ENCODE measurements at regions not wholly inside any gene's neighbourhood (a gene's known extent, or its start where the extent isn't known, plus 50 kb on each side); places are given as distances from the start of the nearest gene placed in this dataset.

GRCh38 chr20:17140894-17141293 is 85.9 kb upstream of the PCSK2 start:
- Histone ChIP-seq H3K27ac (no peak overlapping the region), H3K4me3 (no peak overlapping the region)
- DNase-seq (ENCODE audit: low spot score): no peak
- TF ChIP-seq CTCF (IDR thresholded peaks at IDR 0.05): no peak

GRCh38 chr20:17141568-17141967 is 85.3 kb upstream of the PCSK2 start:
- DNase-seq (ENCODE audit: low spot score): no peak

GRCh38 chr20:17142666-17143065 is 84.2 kb upstream of the PCSK2 start:
- no peak overlapping the region for H3K4me3 ChIP-seq
- no peak for DNase-seq (ENCODE audit: low spot score)
- TF ChIP-seq CTCF (IDR thresholded peaks at IDR 0.05): no peak
- H3K27ac ChIP-seq: no peak overlapping the region

More at GRCh38 chr20:17141568-17141967, 85.3 kb upstream of the PCSK2 start:
- Histone ChIP-seq H3K27ac (no peak overlapping the region), H3K4me3 (no peak overlapping the region)
- TF ChIP-seq CTCF (IDR thresholded peaks at IDR 0.05): no peak

GRCh38 chr20:17150858-17151257 is 76.0 kb upstream of the PCSK2 start:
- Histone ChIP-seq H3K4me3 (no peak overlapping the region), H3K27ac (no peak overlapping the region)
- TF ChIP-seq CTCF (IDR thresholded peaks at IDR 0.05): no peak
- no peak for DNase-seq (ENCODE audit: low spot score)

- Histone ChIP-seq H3K27ac (no peak overlapping the region), H3K4me3 (no peak overlapping the region)
- TF ChIP-seq CTCF (IDR thresholded peaks at IDR 0.05): no peak
- no peak for DNase-seq (ENCODE audit: low spot score)
These were observed 71.4 kb upstream of the PCSK2 start for GRCh38 chr20:17155401-17155800.

GRCh38 chr20:17158701-17159100 is 68.1 kb upstream of the PCSK2 start:
- Histone ChIP-seq H3K27ac (no peak overlapping the region), H3K4me3 (no peak overlapping the region)
- TF ChIP-seq CTCF (IDR thresholded peaks at IDR 0.05): no peak
- DNase-seq (ENCODE audit: low spot score): no peak

GRCh38 chr20:17161673-17162481 is 65.0 kb upstream of the PCSK2 start:
- Histone ChIP-seq H3K27ac (no peak overlapping the region), H3K4me3 (no peak overlapping the region)
- DNase-seq (ENCODE audit: low spot score): no peak
- no peak for TF ChIP-seq CTCF (IDR thresholded peaks at IDR 0.05)
